Stimulated activated CD4-positive, alpha-beta T cell treated with anti-CD3 and anti-CD28 coated beads, Interleukin-2, amount 100 ng/mL, for 48 hours (primary cell): ENCODE measurements at regions not wholly inside any gene's neighbourhood (a gene's known extent, or its start where the extent isn't known, plus 50 kb on each side); places are given as distances from the start of the nearest gene placed in this dataset.
"Not testable (repeated sequence)": the region's sequence is repeated elsewhere in the genome, so short reads cannot be mapped to it uniquely, and the experiment has no call there.

Experiments
- DNase-seq, 2 donors: peaks; one replicate each; pipeline ENCODE4 v3.0.0-alpha.2; 2020

GRCh38 chr10:47711428-47711827 is 52.0 kb downstream of the SYT15B start:
- DNase-seq = not testable (repeated sequence)

- not testable (repeated sequence) for DNase-seq
Measured at GRCh38 chr10:47710443-47710842, 52.9 kb downstream of the SYT15B start.

GRCh38 chr10:47705698-47706414 is 57.5 kb downstream of the SYT15B start:
- DNase-seq = peak; percentile 59 to 61

- not testable (repeated sequence) for DNase-seq
Measured at GRCh38 chr10:47701285-47701684, 62.1 kb downstream of the SYT15B start.

GRCh38 chr10:47699854-47700253 is 63.5 kb downstream of the SYT15B start:
- not testable (repeated sequence) for DNase-seq

GRCh38 chr10:47696170-47696569 is 67.2 kb downstream of the SYT15B start:
- not testable (repeated sequence) for DNase-seq

GRCh38 chr10:47695149-47695548 is 68.2 kb downstream of the SYT15B start:
- not testable (repeated sequence) for DNase-seq

GRCh38 chr10:47690304-47690703 is 73.1 kb downstream of the SYT15B start:
- DNase-seq = not testable (repeated sequence)

GRCh38 chr10:47683826-47684475 is 79.4 kb downstream of the SYT15B start:
- not testable (repeated sequence) for DNase-seq

GRCh38 chr10:47681638-47681990 is 81.8 kb downstream of the SYT15B start:
- not testable (repeated sequence) for DNase-seq

GRCh38 chr10:47680848-47681637 is 82.3 kb downstream of the SYT15B start:
- not testable (repeated sequence) for DNase-seq

- DNase-seq = not testable (repeated sequence)
Measured at GRCh38 chr10:47676102-47676501, 87.3 kb downstream of the SYT15B start.

GRCh38 chr10:47675577-47675976 is 87.8 kb downstream of the SYT15B start:
- not testable (repeated sequence) for DNase-seq

- DNase-seq = not testable (repeated sequence)
Measured at GRCh38 chr10:47673128-47673527, 90.3 kb downstream of the SYT15B start.

- not testable (repeated sequence) for DNase-seq
Measured at GRCh38 chr10:47670857-47671256, 92.5 kb downstream of the SYT15B start.

GRCh38 chr10:47661955-47662577 is 101.3 kb downstream of the SYT15B start:
- not testable (repeated sequence) for DNase-seq

- DNase-seq = not testable (repeated sequence)
Measured at GRCh38 chr10:47656732-47657131, 106.7 kb downstream of the SYT15B start.

GRCh38 chr10:47654161-47654560 is 109.2 kb downstream of the SYT15B start:
- not testable (repeated sequence) for DNase-seq

GRCh38 chr10:47648594-47648993 is 114.8 kb downstream of the SYT15B start:
- DNase-seq = not testable (repeated sequence)

- DNase-seq = not testable (repeated sequence)
Measured at GRCh38 chr10:47647523-47648101, 115.8 kb downstream of the SYT15B start.

- DNase-seq = peak in 1 of 2 donors; percentile 21
Measured at GRCh38 chr10:47646686-47647273, 116.6 kb downstream of the SYT15B start.

- DNase-seq = not testable (repeated sequence)
Measured at GRCh38 chr10:47626975-47627374, 103.5 kb upstream of the AGAP9 start.
